ENCODE measurements at regions not wholly inside any gene's neighbourhood (a gene's known extent, or its start where the extent isn't known, plus 50 kb on each side); places are given as distances from the start of the nearest gene placed in this dataset.

GRCh38 chr18:30766053-30766452 lies 276.5 kb downstream of the DSC3 start:
- ATAC-seq, result no peak
- no peak overlapping the region for H3K27ac ChIP-seq
- TF ChIP-seq CTCF (IDR thresholded peaks at IDR 0.05), result no peak
- intact Hi-C loops (cut with DNase I), result no loop called here
- no peak overlapping the region for H3K4me3 ChIP-seq
- no peaks in the 10 kb centered on the region for H3K36me3 ChIP-seq
- no peak for DNase-seq
- no peaks in the 10 kb centered on the region for H3K27me3 ChIP-seq (ENCODE audit: low read depth)
- H3K4me1 ChIP-seq, result no peaks in the 10 kb centered on the region
- no peaks in the 10 kb centered on the region for H3K9me3 ChIP-seq

DNA sequence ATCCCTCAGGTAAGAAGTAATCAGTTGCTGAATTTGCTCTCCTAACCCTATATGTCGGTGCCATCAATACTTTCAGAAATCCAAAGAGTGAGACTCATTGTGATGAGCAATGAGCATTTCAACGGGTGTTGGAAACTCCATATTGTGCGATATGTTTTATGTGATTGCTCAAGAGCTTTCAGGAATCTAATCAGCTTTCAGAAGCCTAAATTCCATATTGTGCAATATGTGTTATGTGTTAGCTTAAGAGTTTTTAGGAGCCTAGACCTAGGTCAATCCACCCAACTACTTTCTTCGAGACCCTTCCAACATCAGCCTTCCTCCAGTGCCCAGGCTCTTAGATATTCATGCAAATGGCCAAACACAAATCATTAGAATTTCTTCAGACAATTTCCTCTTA lies 277.3 kb downstream of the DSC3 start:
- no peak overlapping the region for H3K4me3 ChIP-seq
- ATAC-seq (no peak), DNase-seq (no peak)
- no peak for TF ChIP-seq CTCF (IDR thresholded peaks at IDR 0.05)
- intact Hi-C loops (cut with DNase I), result no loop called here
- H3K4me1 ChIP-seq, result no peaks in the 10 kb centered on the region
- H3K27me3 ChIP-seq (ENCODE audit: low read depth), result no peaks in the 10 kb centered on the region
- H3K9me3 ChIP-seq, result no peaks in the 10 kb centered on the region
- H3K27ac ChIP-seq, result no peak overlapping the region
- H3K36me3 ChIP-seq, result no peaks in the 10 kb centered on the region

- no peak overlapping the region for H3K27ac ChIP-seq
- DNase-seq (no peak), ATAC-seq (peak; percentile 56 to 62)
- no peak overlapping the region for H3K4me3 ChIP-seq
- H3K4me1 ChIP-seq, result no peaks in the 10 kb centered on the region
- H3K36me3 ChIP-seq, result no peaks in the 10 kb centered on the region
- intact Hi-C loops (cut with DNase I), result no loop called here
- no peak for TF ChIP-seq CTCF (IDR thresholded peaks at IDR 0.05)
- no peaks in the 10 kb centered on the region for H3K27me3 ChIP-seq (ENCODE audit: low read depth)
- no peaks in the 10 kb centered on the region for H3K9me3 ChIP-seq
Measured at GRCh38 chr18:30763902-30764350, 278.6 kb downstream of the DSC3 start.

DNA sequence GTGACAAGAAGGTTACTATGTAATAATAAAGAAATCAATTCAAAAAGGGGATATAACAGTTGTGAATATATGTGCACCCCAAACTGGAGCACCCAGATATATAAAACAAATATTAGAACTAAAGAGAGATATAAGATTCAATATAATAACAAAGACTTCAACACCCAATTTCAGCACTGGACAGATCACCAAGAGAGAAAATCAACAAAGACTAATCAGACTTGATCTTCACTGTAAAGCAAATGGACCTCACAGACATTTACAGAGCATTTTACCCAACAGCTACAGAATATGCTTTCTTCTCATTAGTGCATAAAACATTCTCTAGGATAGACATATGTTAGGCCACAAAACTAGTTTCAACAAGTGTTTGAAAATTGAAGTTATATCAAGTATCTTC lies 287.7 kb downstream of the DSC3 start:
- H3K27me3 ChIP-seq (ENCODE audit: low read depth), result no peaks in the 10 kb centered on the region
- no peak for TF ChIP-seq CTCF (IDR thresholded peaks at IDR 0.05)
- H3K27ac ChIP-seq, result no peak overlapping the region
- H3K9me3 ChIP-seq, result no peaks in the 10 kb centered on the region
- no peaks in the 10 kb centered on the region for H3K36me3 ChIP-seq
- ATAC-seq (no peak), DNase-seq (no peak)
- H3K4me3 ChIP-seq, result no peak overlapping the region
- intact Hi-C loops (cut with DNase I), result no loop called here
- H3K4me1 ChIP-seq, result no peaks in the 10 kb centered on the region

DNA sequence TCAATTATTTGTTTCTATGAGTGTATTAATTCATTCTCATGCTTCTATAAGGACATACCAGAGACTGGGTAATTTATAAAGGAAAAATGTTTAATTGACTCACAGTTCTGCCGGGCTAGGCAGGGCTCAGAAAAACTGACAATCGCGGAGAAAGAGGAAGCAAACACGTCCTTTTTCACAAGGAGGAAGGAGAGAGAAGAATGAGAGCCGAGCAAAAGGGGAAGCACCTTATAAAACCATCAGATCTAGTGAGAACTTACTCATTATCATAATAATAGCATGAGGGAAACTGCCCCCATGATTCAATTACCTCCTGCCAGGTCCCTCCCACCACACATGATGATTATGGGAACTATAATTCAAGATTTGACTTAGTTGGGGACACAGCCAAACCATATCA lies 294.0 kb downstream of the DSC3 start:
- Histone ChIP-seq H3K36me3 (no peaks in the 10 kb centered on the region), H3K27ac (no peak overlapping the region), H3K9me3 (no peaks in the 10 kb centered on the region), H3K4me1 (no peaks in the 10 kb centered on the region), H3K4me3 (no peak overlapping the region), H3K27me3 (ENCODE audit: low read depth) (no peaks in the 10 kb centered on the region)
- no peak for DNase-seq
- intact Hi-C loops (cut with DNase I), result no loop called here
- ATAC-seq, result no peak
- TF ChIP-seq CTCF (IDR thresholded peaks at IDR 0.05), result no peak

- Histone ChIP-seq H3K9me3 (no peaks in the 10 kb centered on the region), H3K4me1 (no peaks in the 10 kb centered on the region), H3K36me3 (no peaks in the 10 kb centered on the region), H3K4me3 (no peak overlapping the region), H3K27ac (no peak overlapping the region), H3K27me3 (ENCODE audit: low read depth) (no peaks in the 10 kb centered on the region)
- intact Hi-C loops (cut with DNase I), result no loop called here
- DNase-seq (no peak), ATAC-seq (peak in 1 of 2 donors; percentile 31)
- no peak for TF ChIP-seq CTCF (IDR thresholded peaks at IDR 0.05)
Measured at GRCh38 chr18:30746224-30746623, 296.3 kb downstream of the DSC3 start.

Data from lower lobe of right lung (tissue), 2 donors.